AG10803 (cell line): ENCODE measurements at regions not wholly inside any gene's neighbourhood (a gene's known extent, or its start where the extent isn't known, plus 50 kb on each side); places are given as distances from the start of the nearest gene placed in this dataset.

Experiments used
- DNase-seq: peaks from one replicate; pipeline ENCODE4 v3.0.0; 2010; ENCODE audit warnings: low read depth
- H3K4me3 ChIP-seq: 2 replicates; pipeline ENCODE4 v1.5.1; 2011; ENCODE audit warnings: mild to moderate bottlenecking, low read length, control low read depth
- TF ChIP-seq, protein P1 (sequence below): conservative IDR thresholded peaks from 2 replicates; pipeline ENCODE4 v1.5.1; 2011; ENCODE audit warnings: mild to moderate bottlenecking, low read length, control low read depth, inconsistent platforms

DNA sequence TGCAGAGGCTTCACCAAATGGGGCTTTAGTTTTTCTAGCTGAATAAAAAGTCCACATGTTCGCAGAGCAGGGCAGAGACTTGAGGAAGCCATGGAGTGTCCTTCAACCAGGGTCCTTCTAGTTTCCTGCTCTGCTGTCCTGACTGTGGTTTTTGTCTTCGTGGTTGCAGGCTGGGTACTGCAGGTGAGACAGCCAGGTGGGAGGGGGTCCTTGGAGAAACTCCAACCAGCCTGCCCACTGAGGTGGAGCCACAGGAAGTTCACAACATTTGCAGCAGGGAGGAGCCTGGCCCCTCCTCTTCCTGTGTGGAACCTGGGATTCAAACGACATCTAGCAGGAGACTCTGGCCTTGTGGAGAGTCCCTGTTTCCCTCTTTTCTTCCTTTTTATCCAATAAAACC is 68.8 kb upstream of the MYLIP start:
- TF ChIP-seq, protein P1, sequence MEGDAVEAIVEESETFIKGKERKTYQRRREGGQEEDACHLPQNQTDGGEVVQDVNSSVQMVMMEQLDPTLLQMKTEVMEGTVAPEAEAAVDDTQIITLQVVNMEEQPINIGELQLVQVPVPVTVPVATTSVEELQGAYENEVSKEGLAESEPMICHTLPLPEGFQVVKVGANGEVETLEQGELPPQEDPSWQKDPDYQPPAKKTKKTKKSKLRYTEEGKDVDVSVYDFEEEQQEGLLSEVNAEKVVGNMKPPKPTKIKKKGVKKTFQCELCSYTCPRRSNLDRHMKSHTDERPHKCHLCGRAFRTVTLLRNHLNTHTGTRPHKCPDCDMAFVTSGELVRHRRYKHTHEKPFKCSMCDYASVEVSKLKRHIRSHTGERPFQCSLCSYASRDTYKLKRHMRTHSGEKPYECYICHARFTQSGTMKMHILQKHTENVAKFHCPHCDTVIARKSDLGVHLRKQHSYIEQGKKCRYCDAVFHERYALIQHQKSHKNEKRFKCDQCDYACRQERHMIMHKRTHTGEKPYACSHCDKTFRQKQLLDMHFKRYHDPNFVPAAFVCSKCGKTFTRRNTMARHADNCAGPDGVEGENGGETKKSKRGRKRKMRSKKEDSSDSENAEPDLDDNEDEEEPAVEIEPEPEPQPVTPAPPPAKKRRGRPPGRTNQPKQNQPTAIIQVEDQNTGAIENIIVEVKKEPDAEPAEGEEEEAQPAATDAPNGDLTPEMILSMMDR, result no peak
- DNase-seq, result no peak

DNA sequence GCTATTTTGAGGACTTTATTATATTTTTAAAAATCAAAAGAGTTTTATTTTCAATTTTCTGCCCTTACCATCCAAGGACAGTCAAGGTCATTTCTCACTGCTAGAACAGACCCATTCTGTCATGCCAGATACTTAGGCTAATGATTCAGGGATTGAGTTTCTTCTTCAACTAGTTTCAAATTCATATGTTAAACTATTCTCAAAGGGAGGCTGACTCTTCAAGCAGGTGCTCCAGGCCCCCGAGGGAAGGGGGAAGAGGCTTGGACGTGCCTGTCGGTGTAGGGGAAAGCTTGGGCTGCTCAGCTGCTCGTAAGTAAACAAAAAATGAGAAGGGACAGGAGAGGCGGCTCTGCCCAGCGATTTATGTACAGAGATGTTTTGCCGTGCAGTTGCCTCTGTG is 69.4 kb upstream of the MYLIP start:
- TF ChIP-seq, protein P1, result no peak
- DNase-seq, result no peak
- no peak overlapping the region for H3K4me3 ChIP-seq

More for the DNA sequence above, 68.8 kb upstream of the MYLIP start:
- no peak overlapping the region for H3K4me3 ChIP-seq

DNA sequence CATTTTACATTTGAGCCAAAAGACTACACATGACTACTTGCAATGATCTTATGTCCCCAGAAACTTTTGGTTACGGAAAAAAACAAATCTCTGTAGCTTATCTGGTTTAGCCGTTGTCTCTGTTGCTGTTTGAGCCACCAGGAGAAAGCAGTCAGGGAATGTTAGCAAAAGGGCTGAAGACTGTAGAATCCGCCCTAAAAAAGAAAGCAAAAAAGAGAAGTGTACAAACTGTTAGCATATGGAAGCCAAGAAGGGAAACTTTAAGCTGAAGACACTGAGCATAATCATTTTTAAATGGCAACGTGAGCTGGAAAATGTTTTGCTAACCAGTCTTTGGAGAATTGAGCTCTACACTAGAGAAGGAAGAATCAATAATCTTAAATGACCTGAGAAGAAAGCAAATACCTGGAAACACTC is 69.9 kb upstream of the MYLIP start:
- no peak overlapping the region for H3K4me3 ChIP-seq
- TF ChIP-seq, protein P1, result no peak
- DNase-seq, result no peak

DNA sequence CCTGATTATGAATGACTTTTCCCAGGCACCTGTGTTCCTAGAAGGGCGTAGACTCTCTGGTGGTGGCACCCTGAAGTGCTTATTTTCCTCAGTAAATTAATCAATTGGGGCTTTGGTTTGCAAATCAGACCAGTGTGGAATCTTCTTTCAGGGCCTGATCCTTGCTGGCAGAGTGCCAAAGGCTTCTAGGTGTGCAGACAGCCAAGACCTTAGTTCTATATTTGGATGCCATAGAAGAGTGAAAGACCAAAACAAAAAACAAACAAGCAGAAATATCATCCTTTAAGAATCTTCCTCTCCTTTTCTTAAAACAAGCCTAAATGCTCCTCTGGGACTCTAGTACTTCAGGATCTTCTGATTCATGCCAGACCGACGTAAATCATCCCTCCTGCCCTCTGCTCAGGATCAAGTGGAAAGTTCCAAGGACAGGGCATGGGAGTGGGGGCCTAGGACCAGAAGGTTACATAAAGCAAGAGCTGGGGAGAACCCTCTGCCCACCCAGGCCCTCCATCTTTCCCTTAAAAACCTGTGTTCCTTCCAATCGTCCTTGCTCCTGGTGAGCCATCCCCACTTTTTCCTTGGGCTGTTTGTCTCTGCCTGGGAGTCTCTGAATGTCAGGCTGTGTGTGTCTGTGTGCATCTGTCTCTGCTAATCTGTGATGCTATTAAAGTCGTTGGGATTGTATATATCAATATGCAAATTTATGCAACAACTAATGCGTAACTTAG is 70.5 kb upstream of the MYLIP start:
- no peak overlapping the region for H3K4me3 ChIP-seq
- TF ChIP-seq, protein P1, result no peak
- no peak for DNase-seq

DNA sequence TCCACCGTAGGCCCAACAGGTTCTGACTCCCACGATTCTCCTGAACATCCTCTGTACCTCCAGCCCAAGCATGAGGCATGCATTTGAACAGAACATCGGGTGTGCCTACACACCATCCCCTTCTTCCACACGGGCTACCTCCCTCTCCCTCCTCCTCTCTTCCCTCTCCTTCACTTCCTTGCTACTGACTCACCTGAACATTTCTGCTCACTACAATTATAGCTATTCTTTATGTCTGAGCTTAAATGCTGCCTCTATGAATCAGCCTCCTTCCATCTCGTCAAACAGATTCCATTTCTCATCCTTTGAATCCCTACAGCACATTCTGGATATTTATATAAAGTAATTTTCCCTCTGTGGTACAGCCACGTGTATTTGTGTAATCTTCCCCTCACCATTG is 71.4 kb upstream of the MYLIP start:
- TF ChIP-seq, protein P1, result no peak
- no peak overlapping the region for H3K4me3 ChIP-seq
- no peak for DNase-seq

DNA sequence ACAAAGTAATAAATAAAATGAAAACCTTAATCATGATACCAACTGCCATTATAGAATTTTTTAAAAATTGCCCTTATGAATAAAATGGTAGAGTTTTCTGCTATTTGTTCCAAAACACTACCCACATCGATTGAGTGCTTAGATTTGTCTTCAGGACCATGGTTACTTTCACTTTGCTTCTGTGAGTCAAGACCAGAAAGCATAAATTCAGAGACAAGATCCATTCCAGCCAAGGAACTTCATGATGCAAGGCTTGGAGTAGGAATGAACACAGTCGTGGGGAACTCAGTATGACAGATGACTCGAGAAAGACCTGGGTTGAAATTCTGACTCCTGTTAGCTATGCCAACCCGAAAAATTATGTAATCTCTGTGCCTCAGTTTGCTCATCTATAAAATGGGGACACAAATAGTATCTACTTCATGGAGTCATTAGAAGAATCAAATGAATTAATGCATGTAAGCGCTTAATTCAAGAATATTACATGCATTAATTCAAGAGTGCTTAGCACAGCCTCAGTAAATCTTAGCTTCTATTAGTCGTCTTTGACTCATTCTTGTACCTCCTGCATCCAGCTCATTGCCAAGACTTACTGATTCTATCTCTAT is 72.5 kb upstream of the MYLIP start:
- peak; percentile 12 for DNase-seq
- no peak overlapping the region for H3K4me3 ChIP-seq
- TF ChIP-seq, protein P1, result no peak

DNA sequence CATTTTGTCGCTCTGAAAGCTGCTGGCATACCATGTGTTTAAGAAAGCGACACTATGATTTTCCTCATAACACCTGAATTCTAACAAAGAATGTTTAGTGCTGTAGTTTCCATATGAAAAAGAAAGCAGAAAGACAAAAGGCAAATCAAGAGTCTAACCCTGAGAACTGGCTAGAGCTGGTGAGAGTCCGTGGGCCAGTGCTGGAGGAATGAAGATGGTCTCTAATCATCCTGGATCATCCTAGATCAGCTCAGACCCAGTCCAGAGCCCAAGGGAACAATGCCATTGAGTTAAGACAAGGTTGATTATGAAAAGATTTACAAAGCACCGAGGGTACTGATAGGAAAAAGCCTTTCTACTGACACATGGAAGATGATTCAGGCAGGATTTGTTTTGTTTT is 73.0 kb upstream of the MYLIP start:
- no peak overlapping the region for H3K4me3 ChIP-seq
- TF ChIP-seq, protein P1, result no peak
- no peak for DNase-seq
